Heart left ventricle (tissue), 16 donors: ENCODE measurements at regions not wholly inside any gene's neighbourhood (a gene's known extent, or its start where the extent isn't known, plus 50 kb on each side); places are given as distances from the start of the nearest gene placed in this dataset.
A peak's percentile ranks its signal among the peaks of the same experiment; 100 is the strongest.

ENCODE experiments used
- ATAC-seq, 4 donors: fragments of 200-7000 bp; cut with Tn5 transposase; one replicate each; pipeline ENCODE4 v1.9.1; 2020 to 2022; ENCODE audit warnings: moderate library complexity in 4 of 4, mild to moderate bottlenecking in 3 of 4, moderate number of reproducible peaks in 1 of 4
- DNase-seq, 5 donors: peaks; one replicate each; pipeline ENCODE4 v3.0.0-alpha.2; 2020
- H3K27ac ChIP-seq, 12 donors: fragments of 200-600 bp; sonication (generic) in 4 of 12; one replicate each; pipeline versions ENCODE4 v1.5.0 to v1.8.0; 2016 to 2022; ENCODE audit warnings: mild to moderate bottlenecking in 2 of 12
- H3K27me3 ChIP-seq, 9 donors: fragments of 200-600 bp; sonication (generic) in 2 of 9; one replicate each; pipeline versions ENCODE4 v1.5.1 to v1.8.0; 2016 to 2022; ENCODE audit warnings: mild to moderate bottlenecking in 3 of 9
- H3K36me3 ChIP-seq, 9 donors: fragments of 200-600 bp; sonication (generic) in 2 of 9; one replicate each; pipeline versions ENCODE4 v1.5.0 to v1.8.0; 2018 to 2022; ENCODE audit warnings: mild to moderate bottlenecking in 2 of 9
- H3K4me1 ChIP-seq, 12 donors: fragments of 200-600 bp; sonication (generic) in 4 of 12; one replicate each; pipeline versions ENCODE4 v1.5.0 to v1.8.0; 2016 to 2022; ENCODE audit warnings: mild to moderate bottlenecking in 3 of 12
- H3K4me3 ChIP-seq, 12 donors: fragments of 200-600 bp; sonication (generic) in 4 of 12; one replicate each; pipeline versions ENCODE4 v1.5.0 to v1.8.0; 2017 to 2022; ENCODE audit warnings: mild to moderate bottlenecking in 9 of 12, moderate library complexity in 4 of 12
- H3K9me3 ChIP-seq, 12 donors: fragments of 200-600 bp; sonication (generic) in 4 of 12; one replicate each; pipeline versions ENCODE4 v1.5.0 to v1.8.0; 2016 to 2022; ENCODE audit warnings: mild to moderate bottlenecking in 1 of 12
- POLR2A ChIP-seq, 2 donors: fragments of 450-650 bp; IDR thresholded peaks; one replicate each; pipeline ENCODE4 v1.6.1; 2017; ENCODE audit warnings: antibody characterized with exemption in 2 of 2, mild to moderate bottlenecking in 2 of 2, moderate library complexity in 2 of 2
- WGBS, 4 donors: extraction: QIAGEN DNeasy Blood & Tissue Kit in 2 of 4; methylation state at CpG; one replicate each; pipeline versions ENCODE4 v1.1.5 to v1.1.7; 2013 to 2018; 5-methylcytosine and 5-hydroxymethylcytosine counted together
- intact Hi-C, 10 donors: fragments of 100-400 bp; cut with DNase I; formaldehyde crosslinking; loops; one replicate each; pipeline versions ENCODE4 v1.11.1 to v1.14.2; 2022
- TF ChIP-seq, protein P1 (sequence below), 12 donors: fragments of 200-600 bp; sonication (generic) in 4 of 12; IDR thresholded peaks; one replicate each; pipeline versions ENCODE4 v1.5.0 to v1.8.0; 2018 to 2022; ENCODE audit warnings: antibody characterized with exemption in 12 of 12, mild to moderate bottlenecking in 5 of 12
- donor health status: ischemic (EF 13 %, LVEDD 7.1; RV severe dilation, severe dysfunction).
- donor health status: healthy with polysubstance abuse.
- donor health status: DM: no; HTN: yes; CAD: no.
- donor health status: DM: no; HTN: no; CAD: no.
- donor health status: ischemic (EF 25% LVEDD 6.9; RV normal size, moderate dysfunction).
- donor health status: ischemic (EF 25% LVEDD 5.7; RV mildly dilated, moderate dysfunction).
- donor health status: healthy.
- donor health status: DM: yes; HTN: yes; CAD: no.
- donor health status: ischemic (EF 35%, LVEDD 5.7; RV mildly dilated, moderate dysfunction).
- donor health status: nonischemic (EF 11% LVEDD 7.7; RV severe dilation, severe dysfunction).
- donor health status: DM: yes; HTN: yes; CAD: no.
- donor health status: PGD.
- donor health status: ischemic (EF 29% LVEDD 5.4; RV normal size, mild dysfunction).
- donor health status: nonischemic (EF 23%, LVEDD 6.1; RV moderate dilation, normal function).

DNA sequence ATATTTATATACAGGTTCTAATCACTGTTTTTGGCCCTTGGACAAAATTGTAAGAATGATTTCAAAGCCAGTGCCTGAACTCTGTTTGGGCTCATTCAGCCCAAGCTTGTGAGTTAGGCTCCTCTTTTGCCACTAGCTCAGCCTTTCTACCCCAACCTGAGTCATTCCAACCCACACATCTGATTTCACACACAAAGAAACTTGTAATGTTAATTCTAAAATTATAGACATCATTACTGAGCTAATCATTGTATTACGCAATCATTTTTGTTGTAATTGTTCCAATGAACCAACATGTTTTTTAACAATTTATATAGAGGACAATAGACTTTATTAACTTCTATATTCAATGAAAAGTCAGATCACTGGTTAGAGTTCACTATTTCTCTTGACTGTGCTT is 441.1 kb downstream of the ETNK1 start:
- Histone ChIP-seq H3K4me1 (no peaks in the 10 kb centered on the region), H3K9me3 (no peaks in the 10 kb centered on the region), H3K4me3 (no peak overlapping the region), H3K27me3 (no peaks in the 10 kb centered on the region), H3K27ac (no peak overlapping the region), H3K36me3 (no peaks in the 10 kb centered on the region)
- ATAC-seq, result no peak
- 91 to 97% (median 93%) methylated on average over 1 of the region's 1 CpG for WGBS, 4 donors
- no peak for DNase-seq
- TF ChIP-seq POLR2A (IDR thresholded peaks at IDR 0.05), result no peak
- TF ChIP-seq, protein P1, sequence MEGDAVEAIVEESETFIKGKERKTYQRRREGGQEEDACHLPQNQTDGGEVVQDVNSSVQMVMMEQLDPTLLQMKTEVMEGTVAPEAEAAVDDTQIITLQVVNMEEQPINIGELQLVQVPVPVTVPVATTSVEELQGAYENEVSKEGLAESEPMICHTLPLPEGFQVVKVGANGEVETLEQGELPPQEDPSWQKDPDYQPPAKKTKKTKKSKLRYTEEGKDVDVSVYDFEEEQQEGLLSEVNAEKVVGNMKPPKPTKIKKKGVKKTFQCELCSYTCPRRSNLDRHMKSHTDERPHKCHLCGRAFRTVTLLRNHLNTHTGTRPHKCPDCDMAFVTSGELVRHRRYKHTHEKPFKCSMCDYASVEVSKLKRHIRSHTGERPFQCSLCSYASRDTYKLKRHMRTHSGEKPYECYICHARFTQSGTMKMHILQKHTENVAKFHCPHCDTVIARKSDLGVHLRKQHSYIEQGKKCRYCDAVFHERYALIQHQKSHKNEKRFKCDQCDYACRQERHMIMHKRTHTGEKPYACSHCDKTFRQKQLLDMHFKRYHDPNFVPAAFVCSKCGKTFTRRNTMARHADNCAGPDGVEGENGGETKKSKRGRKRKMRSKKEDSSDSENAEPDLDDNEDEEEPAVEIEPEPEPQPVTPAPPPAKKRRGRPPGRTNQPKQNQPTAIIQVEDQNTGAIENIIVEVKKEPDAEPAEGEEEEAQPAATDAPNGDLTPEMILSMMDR (IDR thresholded peaks at IDR 0.05), result no peak
- intact Hi-C loops, result no loop called here

DNA sequence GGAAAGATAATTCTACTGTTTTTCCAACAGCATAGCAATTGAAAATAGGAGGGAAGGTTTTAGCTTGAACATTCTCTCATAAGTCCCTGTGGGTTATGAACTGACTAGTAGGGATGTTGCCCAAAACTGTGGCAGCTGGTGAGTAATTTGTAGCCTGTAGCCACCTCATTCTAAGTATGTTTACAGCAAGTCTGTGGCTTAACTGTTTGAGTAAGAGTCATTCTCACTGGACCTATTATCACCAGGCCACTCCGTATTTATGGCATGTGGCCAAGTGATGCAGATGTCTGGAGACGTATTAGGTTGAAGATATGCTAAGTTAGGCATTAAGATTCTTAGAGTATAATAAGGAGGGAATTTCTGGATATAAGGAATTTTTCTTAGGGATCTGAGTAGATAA is 458.3 kb downstream of the ETNK1 start:
- Histone ChIP-seq H3K27ac (no peak overlapping the region), H3K4me3 (no peak overlapping the region), H3K4me1 (no peaks in the 10 kb centered on the region), H3K9me3 (peaks cover 0 to 3% (median 0%) of the 10 kb centered on the region in 12 donors), H3K27me3 (no peaks in the 10 kb centered on the region), H3K36me3 (no peaks in the 10 kb centered on the region)
- peak in 1 of 4 donors; percentile 57 for ATAC-seq
- DNase-seq, result peak in 1 of 5 donors; percentile 27
- intact Hi-C loops, result no loop called here
- TF ChIP-seq, protein P1 (IDR thresholded peaks at IDR 0.05), result no peak
- TF ChIP-seq POLR2A (IDR thresholded peaks at IDR 0.05), result no peak
- WGBS, 4 donors, result 10 to 26% (median 14%) methylated on average over 2 of the region's 2 CpGs

DNA sequence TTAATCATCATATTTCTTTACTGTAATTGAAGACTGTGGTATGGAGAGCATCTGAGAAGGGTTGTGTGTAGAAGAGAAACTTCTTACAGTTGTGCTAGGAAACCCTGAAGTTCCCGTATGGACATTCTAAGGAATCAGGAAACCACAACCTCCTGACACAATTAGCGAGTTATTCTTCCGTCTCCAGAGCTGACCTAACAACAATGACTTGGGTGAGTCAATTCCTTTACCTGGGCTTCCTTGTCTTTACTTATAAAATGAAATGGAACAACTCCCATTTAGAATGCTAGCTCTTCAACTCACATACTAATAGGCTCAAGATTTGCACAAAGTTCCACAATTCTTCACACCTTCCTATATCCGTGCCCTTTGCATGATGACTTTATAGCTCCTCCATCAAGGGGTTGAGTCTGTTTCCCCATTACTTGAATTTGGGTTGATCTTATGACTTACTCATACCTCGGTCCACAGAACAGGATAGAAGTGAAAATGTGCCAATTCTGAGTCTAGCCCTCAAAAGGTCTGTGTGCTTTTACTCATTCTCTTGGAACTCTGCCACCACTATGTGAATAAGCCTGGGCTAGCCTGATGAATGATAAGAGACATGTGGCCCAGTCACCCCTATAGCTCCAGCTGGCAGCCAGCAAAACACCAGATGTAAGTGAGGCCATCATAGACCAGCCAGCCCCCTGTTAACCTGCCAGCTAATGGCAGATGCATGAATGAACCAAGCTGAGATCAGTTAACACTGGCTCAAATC is 459.4 kb downstream of the ETNK1 start:
- 78 to 91% (median 82%) methylated on average over 5 of the region's 5 CpGs for WGBS, 4 donors
- ATAC-seq, result peak in 1 of 4 donors; percentile 55
- no peak for DNase-seq
- H3K27me3 ChIP-seq, result no peaks in the 10 kb centered on the region
- peaks cover 0 to 8% (median 0%) of the 10 kb centered on the region in 12 donors for H3K9me3 ChIP-seq
- H3K36me3 ChIP-seq, result no peaks in the 10 kb centered on the region
- intact Hi-C loops, result no loop called here
- no peaks in the 10 kb centered on the region for H3K4me1 ChIP-seq
- no peak overlapping the region for H3K4me3 ChIP-seq
- no peak for TF ChIP-seq POLR2A (IDR thresholded peaks at IDR 0.05)
- TF ChIP-seq, protein P1 (IDR thresholded peaks at IDR 0.05), result no peak
- H3K27ac ChIP-seq, result no peak overlapping the region

DNA sequence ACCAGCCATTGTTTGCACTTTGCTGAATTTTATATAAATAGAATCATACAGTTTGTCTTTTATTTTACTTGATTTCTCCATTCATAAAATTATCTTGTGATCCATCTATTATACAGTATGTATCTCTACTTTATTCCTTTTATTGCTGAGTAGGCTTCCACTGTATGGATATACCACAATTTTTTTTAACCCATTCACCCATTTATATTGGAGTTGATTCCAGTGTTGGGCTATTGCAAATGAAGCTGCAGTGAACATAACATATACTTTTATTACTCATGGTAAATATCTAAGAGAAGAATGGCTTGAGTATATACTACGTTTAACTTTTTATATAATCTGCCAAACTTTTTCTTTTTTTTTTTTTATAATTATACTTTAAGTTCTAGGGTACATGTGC is 463.6 kb downstream of the ETNK1 start:
- ATAC-seq, result no peak
- Histone ChIP-seq H3K27ac (no peak overlapping the region), H3K9me3 (peaks cover 0 to 13% (median 2%) of the 10 kb centered on the region in 12 donors), H3K4me3 (no peak overlapping the region), H3K27me3 (no peaks in the 10 kb centered on the region), H3K4me1 (no peaks in the 10 kb centered on the region), H3K36me3 (no peaks in the 10 kb centered on the region)
- WGBS, 4 donors, result 73 to 89% (median 80%) methylated on average over 1 of the region's 1 CpG
- no peak for DNase-seq
- TF ChIP-seq, protein P1 (IDR thresholded peaks at IDR 0.05), result no peak
- TF ChIP-seq POLR2A (IDR thresholded peaks at IDR 0.05), result no peak
- intact Hi-C loops, result no loop called here
